A673 (cell line): ENCODE measurements at regions not wholly inside any gene's neighbourhood (a gene's known extent, or its start where the extent isn't known, plus 50 kb on each side); places are given as distances from the start of the nearest gene placed in this dataset.

Experiments
- BruUV-seq: library from RNA; stranded (reverse); fragments of 400-500 nt; replicated peaks from 2 replicates; lab custom pipeline; 2021; lab: Mats Ljungman, UMichigan
- CTCF ChIA-PET: fragments of 300-600 bp; sonication (Branson Sonifier 250); formaldehyde crosslinking; loops from one replicate; lab custom pipeline; 2022; ENCODE audit warnings: antibody characterized with exemption; lab: Charles Lee
- POLR2A ChIA-PET: fragments of 300-600 bp; sonication (Branson Sonifier 250); formaldehyde crosslinking; loops from one replicate; lab custom pipeline; 2022; ENCODE audit warnings: antibody characterized with exemption; ENCODE audit not compliant: low non-redundant PET; lab: Charles Lee
- DNase-seq: peaks from one replicate; pipeline ENCODE4 v3.0.0-alpha.2; 2015; ENCODE audit warnings: low spot score
- H3K27ac ChIP-seq: fragments of 200-600 bp; sonication (generic); 2 replicates; pipeline ENCODE4 v1.5.1; 2016; ENCODE audit warnings: mixed run types, low read depth, mild to moderate bottlenecking, mixed read lengths, antibody characterized with exemption, low read length; ENCODE audit not compliant: poor library complexity, severe bottlenecking
- H3K27me3 ChIP-seq: fragments of 200-600 bp; sonication (generic); replicated peaks from 2 replicates; pipeline ENCODE4 v1.6.1; 2017; ENCODE audit warnings: mixed run types, low read depth, mild to moderate bottlenecking, mixed read lengths, antibody characterized with exemption, low read length; ENCODE audit not compliant: insufficient read depth, poor library complexity
- H3K36me3 ChIP-seq: fragments of 200-600 bp; sonication (generic); 2 replicates; pipeline ENCODE4 v1.6.1; 2016; ENCODE audit warnings: mixed run types, mild to moderate bottlenecking, mixed read lengths, antibody characterized with exemption, low read length; ENCODE audit not compliant: insufficient read depth, poor library complexity, severe bottlenecking
- H3K4me1 ChIP-seq: fragments of 200-600 bp; sonication (generic); 2 replicates; pipeline ENCODE4 v1.6.1; 2017; ENCODE audit warnings: mixed run types, mild to moderate bottlenecking, mixed read lengths, antibody characterized with exemption, low read length; ENCODE audit not compliant: insufficient read depth, poor library complexity, severe bottlenecking
- H3K4me3 ChIP-seq: fragments of 200-600 bp; sonication (generic); 2 replicates; pipeline ENCODE4 v1.5.1; 2016; ENCODE audit warnings: low read depth, mixed run types, mild to moderate bottlenecking, mixed read lengths, low read length; ENCODE audit not compliant: poor library complexity, severe bottlenecking
- H3K9me3 ChIP-seq: fragments of 200-600 bp; sonication (generic); 2 replicates; pipeline ENCODE4 v1.6.1; 2016; ENCODE audit warnings: mixed run types, low read depth, mild to moderate bottlenecking, mixed read lengths, antibody characterized with exemption, low read length; ENCODE audit not compliant: poor library complexity, severe bottlenecking
- CTCF ChIP-seq: fragments of 300-800, 200-600 bp; sonication (generic); conservative IDR thresholded peaks from 2 replicates; pipeline ENCODE4 v1.5.1; 2017; ENCODE audit warnings: low read depth, mild to moderate bottlenecking, antibody characterized with exemption, low read length, moderate library complexity, mixed read lengths
- EZH2 ChIP-seq: fragments of 200-600 bp; sonication (generic); IDR thresholded peaks from 2 replicates; pipeline ENCODE4 v1.6.1; 2017; ENCODE audit warnings: borderline replicate concordance, low read depth, mild to moderate bottlenecking, mixed read lengths, antibody characterized with exemption, low read length; ENCODE audit not compliant: poor library complexity, severe bottlenecking
- intact Hi-C: fragments of 100-400 bp; cut with micrococcal nuclease; formaldehyde crosslinking; loops from one replicate; pipeline ENCODE4 v1.10.0; 2022; ENCODE audit not compliant: unreplicated experiment

GRCh38 chr4:3676196-3676595 is 90.0 kb upstream of the ADRA2C start:
- Histone ChIP-seq H3K4me3 (no peak overlapping the region), H3K27me3 (no peaks in the 10 kb centered on the region), H3K9me3 (no peaks in the 10 kb centered on the region), H3K36me3 (no peaks in the 10 kb centered on the region), H3K4me1 (no peaks in the 10 kb centered on the region), H3K27ac (no peak overlapping the region)
- no TSS peak for BruUV-seq
- DNase-seq: no peak
- TF ChIP-seq EZH2 (no peak), CTCF (no peak)
- POLR2A ChIA-PET: no interaction called here
- CTCF ChIA-PET: no interaction called here
- intact Hi-C loops: no loop called here

- no peak for TF ChIP-seq CTCF
- TF ChIP-seq EZH2: no peak
- Histone ChIP-seq H3K27ac (no peak overlapping the region), H3K4me3 (no peak overlapping the region), H3K27me3 (no peaks in the 10 kb centered on the region), H3K36me3 (no peaks in the 10 kb centered on the region), H3K9me3 (no peaks in the 10 kb centered on the region), H3K4me1 (no peaks in the 10 kb centered on the region)
- CTCF ChIA-PET: no interaction called here
- POLR2A ChIA-PET: no interaction called here
- DNase-seq: no peak
- BruUV-seq: no TSS peak
- intact Hi-C loops: no loop called here
These were observed 90.7 kb upstream of the ADRA2C start for GRCh38 chr4:3675251-3676115.

- CTCF ChIA-PET: no interaction called here
- H3K9me3 ChIP-seq: no peaks in the 10 kb centered on the region
- BruUV-seq: no TSS peak
- no peak overlapping the region for H3K4me3 ChIP-seq
- intact Hi-C loops: no loop called here
- H3K27me3 ChIP-seq: no peaks in the 10 kb centered on the region
- no peaks in the 10 kb centered on the region for H3K36me3 ChIP-seq
- DNase-seq: no peak
- POLR2A ChIA-PET: no interaction called here
- H3K27ac ChIP-seq: no peak overlapping the region
- no peaks in the 10 kb centered on the region for H3K4me1 ChIP-seq
- TF ChIP-seq CTCF (no peak), EZH2 (no peak)
These were observed 91.7 kb upstream of the ADRA2C start for GRCh38 chr4:3674479-3674851.
